Loucy (cell line): ENCODE measurements at regions not wholly inside any gene's neighbourhood (a gene's known extent, or its start where the extent isn't known, plus 50 kb on each side); places are given as distances from the start of the nearest gene placed in this dataset.

Experiments used
- H2AFZ ChIP-seq: fragments of 200-600 bp; sonication (generic); 2 replicates; pipeline ENCODE4 v1.6.0; 2016; ENCODE audit warnings: antibody characterized with exemption, mild to moderate bottlenecking, low read length, moderate library complexity
- H3F3A ChIP-seq: fragments of 200-600 bp; 2 replicates; pipeline ENCODE4 v1.6.0; 2016; ENCODE audit warnings: antibody characterized with exemption, low read depth, mild to moderate bottlenecking
- H3K27me3 ChIP-seq: fragments of 200-600 bp; sonication (generic); 2 replicates; pipeline ENCODE4 v1.6.1; 2014; ENCODE audit warnings: low read length, mild to moderate bottlenecking; ENCODE audit not compliant: insufficient read depth, poor library complexity, severe bottlenecking
- H3K36me3 ChIP-seq: fragments of 200-600 bp; sonication (generic); 2 replicates; pipeline ENCODE4 v1.6.1; 2016; ENCODE audit warnings: low read length; ENCODE audit not compliant: insufficient read depth
- H3K4me1 ChIP-seq: fragments of 200-600 bp; sonication (generic); 2 replicates; pipeline ENCODE4 v1.5.1; 2014; ENCODE audit warnings: low read length, mild to moderate bottlenecking; ENCODE audit not compliant: insufficient read depth, poor library complexity, severe bottlenecking
- H3K4me2 ChIP-seq: fragments of 200-600 bp; sonication (generic); 2 replicates; pipeline ENCODE4 v1.6.0; 2014; ENCODE audit warnings: antibody characterized with exemption, low read length, low read depth, mild to moderate bottlenecking; ENCODE audit not compliant: poor library complexity, severe bottlenecking
- H3K4me3 ChIP-seq: fragments of 200-600 bp; sonication (generic); 2 replicates; pipeline ENCODE4 v1.5.1; 2014; ENCODE audit warnings: low read length, mild to moderate bottlenecking, mixed read lengths; ENCODE audit not compliant: poor library complexity, severe bottlenecking
- H3K79me2 ChIP-seq: fragments of 200-600 bp; sonication (generic); 2 replicates; pipeline ENCODE4 v1.6.1; 2014; ENCODE audit warnings: low read length; ENCODE audit not compliant: insufficient read depth
- H3K9ac ChIP-seq: fragments of 200-600 bp; sonication (generic); 2 replicates; pipeline ENCODE4 v1.6.0; 2014; ENCODE audit warnings: mild to moderate bottlenecking, low read depth, low read length, moderate library complexity; ENCODE audit not compliant: poor library complexity, severe bottlenecking
- H3K9me2 ChIP-seq: fragments of 200-600 bp; sonication (generic); replicated peaks from 2 replicates; pipeline ENCODE4 v1.6.1; 2016; ENCODE audit warnings: low read depth, low read length, mixed read lengths
- H3K9me3 ChIP-seq: fragments of 200-600 bp; sonication (generic); 2 replicates; pipeline ENCODE4 v1.6.1; 2014; ENCODE audit warnings: mild to moderate bottlenecking, antibody characterized with exemption, low read length, low read depth; ENCODE audit not compliant: insufficient read depth
- H4K20me1 ChIP-seq: fragments of 200-600 bp; sonication (generic); 2 replicates; pipeline ENCODE4 v1.6.0; 2014; ENCODE audit warnings: antibody characterized with exemption, low read length, mild to moderate bottlenecking; ENCODE audit not compliant: insufficient read depth, poor library complexity, severe bottlenecking
- CTCF ChIP-seq: fragments of 200-600 bp; sonication (generic); conservative IDR thresholded peaks from 2 replicates; pipeline ENCODE4 v1.5.1; 2014; ENCODE audit warnings: mild to moderate bottlenecking, antibody characterized with exemption, low read length
- EZH2phosphoT487 ChIP-seq: fragments of 200-600 bp; IDR thresholded peaks from 2 replicates; pipeline ENCODE4 v1.6.1; 2018; ENCODE audit warnings: antibody characterized with exemption, mild to moderate bottlenecking, moderate library complexity, borderline replicate concordance

- Histone ChIP-seq H3K79me2 (no peaks in the 10 kb centered on the region), H3K9ac (no peak overlapping the region)
Measured at GRCh38 chr5:88490874-88491273, 222.2 kb upstream of the TMEM161B start.

GRCh38 chr5:88489364-88489763 lies 220.7 kb upstream of the TMEM161B start:
- Histone ChIP-seq H3F3A (no peaks in the 10 kb centered on the region), H3K4me2 (no peak overlapping the region), H2AFZ (no peak overlapping the region), H3K9ac (no peak overlapping the region), H3K4me3 (no peak overlapping the region), H4K20me1 (no peaks in the 10 kb centered on the region), H3K9me2 (no peaks in the 10 kb centered on the region), H3K36me3 (no peaks in the 10 kb centered on the region), H3K27me3 (no peaks in the 10 kb centered on the region), H3K9me3 (no peaks in the 10 kb centered on the region), H3K4me1 (no peaks in the 10 kb centered on the region), H3K79me2 (no peaks in the 10 kb centered on the region)
- no peak for TF ChIP-seq EZH2phosphoT487

More at GRCh38 chr5:88490874-88491273, 222.2 kb upstream of the TMEM161B start:
- Histone ChIP-seq H4K20me1 (no peaks in the 10 kb centered on the region), H3K36me3 (no peaks in the 10 kb centered on the region), H3K9me3 (no peaks in the 10 kb centered on the region), H3K4me2 (no peak overlapping the region), H3K4me1 (no peaks in the 10 kb centered on the region), H2AFZ (no peak overlapping the region), H3K4me3 (no peak overlapping the region), H3K27me3 (no peaks in the 10 kb centered on the region), H3K9me2 (no peaks in the 10 kb centered on the region), H3F3A (no peaks in the 10 kb centered on the region)
- TF ChIP-seq EZH2phosphoT487 (no peak), CTCF (no peak)

GRCh38 chr5:88488561-88488960 lies 219.9 kb upstream of the TMEM161B start:
- no peaks in the 10 kb centered on the region for H3K9me2 ChIP-seq
- no peaks in the 10 kb centered on the region for H4K20me1 ChIP-seq
- no peak overlapping the region for H2AFZ ChIP-seq
- no peaks in the 10 kb centered on the region for H3K79me2 ChIP-seq
- no peaks in the 10 kb centered on the region for H3K27me3 ChIP-seq
- no peaks in the 10 kb centered on the region for H3K4me1 ChIP-seq
- no peaks in the 10 kb centered on the region for H3K9me3 ChIP-seq
- H3K9ac ChIP-seq: no peak overlapping the region
- H3F3A ChIP-seq: no peaks in the 10 kb centered on the region
- no peak overlapping the region for H3K4me3 ChIP-seq
- H3K4me2 ChIP-seq: no peak overlapping the region
- no peaks in the 10 kb centered on the region for H3K36me3 ChIP-seq
- TF ChIP-seq EZH2phosphoT487 (no peak), CTCF (no peak)

- no peak overlapping the region for H3K4me3 ChIP-seq
- H3K4me2 ChIP-seq: no peak overlapping the region
- H3K9ac ChIP-seq: no peak overlapping the region
- no peaks in the 10 kb centered on the region for H4K20me1 ChIP-seq
- H3K36me3 ChIP-seq: no peaks in the 10 kb centered on the region
- H2AFZ ChIP-seq: no peak overlapping the region
- H3F3A ChIP-seq: no peaks in the 10 kb centered on the region
- H3K9me2 ChIP-seq: no peaks in the 10 kb centered on the region
- H3K27me3 ChIP-seq: no peaks in the 10 kb centered on the region
- no peak for TF ChIP-seq CTCF
- TF ChIP-seq EZH2phosphoT487: no peak
- H3K79me2 ChIP-seq: no peaks in the 10 kb centered on the region
- H3K4me1 ChIP-seq: no peaks in the 10 kb centered on the region
- no peaks in the 10 kb centered on the region for H3K9me3 ChIP-seq
Measured at GRCh38 chr5:88488130-88488529, 219.5 kb upstream of the TMEM161B start.
